Activated naive CD8-positive, alpha-beta T cell treated with anti-CD3 and anti-CD28 coated beads, Interleukin-2, amount 50 U/mL, for 16 hours (primary cell): ENCODE measurements at regions not wholly inside any gene's neighbourhood (a gene's known extent, or its start where the extent isn't known, plus 50 kb on each side); places are given as distances from the start of the nearest gene placed in this dataset.

Source experiments
- DNase-seq: peaks from one replicate; pipeline ENCODE4 v3.0.0-alpha.2; 2020; ENCODE audit warnings: low read depth, low spot score

GRCh38 chr1:87718241-87718950 lies 389.7 kb downstream of the LMO4 start:
- DNase-seq: no peak

GRCh38 chr1:87719658-87720057 lies 391.0 kb downstream of the LMO4 start:
- no peak for DNase-seq

DNA sequence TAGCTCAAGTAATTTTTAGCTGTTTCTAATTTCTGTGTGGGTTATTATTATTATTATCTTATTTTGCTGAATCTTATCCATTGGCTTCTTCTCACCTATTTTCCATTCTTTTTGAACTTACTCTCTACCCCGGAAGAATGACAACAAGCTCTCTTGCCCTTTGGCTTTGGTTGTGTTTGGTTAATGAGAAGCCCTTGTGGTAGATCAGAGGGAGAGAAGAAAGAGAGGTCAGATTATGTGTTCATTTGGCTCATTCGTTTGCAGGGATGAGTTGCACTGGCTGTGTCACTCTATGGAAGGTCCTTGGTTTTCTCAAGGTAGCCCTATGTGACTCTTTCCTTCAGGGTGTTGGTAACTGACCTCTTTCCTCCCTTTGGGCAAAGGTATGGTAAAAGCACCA lies 391.9 kb downstream of the LMO4 start:
- no peak for DNase-seq

DNA sequence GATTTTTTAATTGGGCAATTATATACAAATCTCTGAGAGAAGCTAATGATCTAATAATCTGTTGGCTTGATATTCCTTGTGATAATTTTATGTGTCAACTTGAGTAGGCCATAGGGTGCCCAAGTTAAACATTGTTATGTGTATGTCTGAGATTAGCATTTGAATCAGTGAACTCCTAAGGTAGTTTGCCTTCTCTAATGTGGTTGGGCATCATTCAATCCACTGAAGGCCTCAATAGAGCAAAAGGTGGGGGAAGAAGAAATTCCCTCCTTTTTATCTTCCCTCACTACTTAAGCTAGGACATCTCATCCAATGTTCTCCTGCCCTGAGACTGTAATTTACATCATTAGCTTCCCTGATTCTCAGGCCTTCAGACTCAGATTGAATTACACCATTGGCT lies 394.5 kb downstream of the LMO4 start:
- no peak for DNase-seq

DNA sequence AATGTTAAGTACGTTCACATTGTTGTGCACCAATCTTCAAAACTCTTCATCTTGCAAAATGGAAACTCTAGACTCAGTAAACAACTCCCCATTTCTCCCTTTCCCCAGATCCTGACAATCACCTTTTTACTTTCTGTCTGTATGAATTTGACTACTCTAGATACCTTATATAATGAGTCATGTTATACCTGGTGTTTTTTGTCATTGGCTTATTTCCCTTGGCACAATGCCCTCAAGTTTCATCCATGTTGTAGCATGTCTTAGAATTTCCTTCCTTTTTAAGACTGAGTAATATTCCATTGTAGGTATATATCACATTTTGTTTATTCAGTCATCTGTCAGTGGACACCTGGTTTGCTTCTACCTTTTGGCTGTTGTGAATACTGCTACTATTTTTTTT lies 399.5 kb downstream of the LMO4 start:
- no peak for DNase-seq

DNA sequence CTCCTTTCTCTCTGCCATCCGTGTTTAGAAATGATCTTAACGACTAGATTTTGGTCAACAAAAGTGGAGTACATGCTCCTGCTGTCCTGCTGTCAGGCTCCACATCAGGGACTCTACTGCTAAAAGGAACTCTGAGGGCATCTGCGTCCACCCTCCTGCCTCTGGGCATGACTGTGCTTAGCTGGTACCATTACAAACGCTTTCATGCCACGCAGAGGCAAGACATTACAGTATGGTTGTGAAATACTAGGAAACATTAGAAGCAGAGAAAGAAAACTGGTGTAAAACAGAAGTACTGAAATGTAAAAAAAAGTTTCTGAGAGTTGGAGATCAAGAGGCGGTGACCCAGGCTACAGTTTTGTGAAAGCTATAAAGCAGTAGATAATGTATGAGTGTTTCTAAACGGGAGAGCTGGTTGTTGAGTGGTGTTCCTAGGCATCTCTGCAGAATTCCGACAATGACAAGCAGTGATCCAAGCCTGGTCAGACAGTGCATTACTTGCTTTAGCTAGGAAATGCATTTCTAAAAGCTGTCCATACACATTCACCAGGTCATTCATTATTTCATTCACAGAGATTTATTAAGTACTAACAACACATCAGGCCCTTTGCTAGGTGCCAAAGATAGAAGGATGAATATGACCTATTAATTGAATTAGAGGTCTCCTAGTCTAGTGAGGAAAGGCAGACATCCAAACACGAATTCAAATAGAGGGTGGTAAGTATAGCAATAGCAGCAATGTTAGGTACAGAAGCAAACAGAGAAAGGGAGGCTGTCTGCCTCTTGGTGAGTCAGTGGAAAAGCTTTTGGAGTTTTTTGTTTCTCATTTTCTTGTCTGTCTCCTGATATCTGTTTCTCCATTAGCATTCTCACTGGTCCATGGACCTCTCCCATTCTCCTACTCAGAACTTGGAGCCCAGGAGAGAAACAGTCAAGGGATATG lies 401.9 kb downstream of the LMO4 start:
- DNase-seq: no peak

DNA sequence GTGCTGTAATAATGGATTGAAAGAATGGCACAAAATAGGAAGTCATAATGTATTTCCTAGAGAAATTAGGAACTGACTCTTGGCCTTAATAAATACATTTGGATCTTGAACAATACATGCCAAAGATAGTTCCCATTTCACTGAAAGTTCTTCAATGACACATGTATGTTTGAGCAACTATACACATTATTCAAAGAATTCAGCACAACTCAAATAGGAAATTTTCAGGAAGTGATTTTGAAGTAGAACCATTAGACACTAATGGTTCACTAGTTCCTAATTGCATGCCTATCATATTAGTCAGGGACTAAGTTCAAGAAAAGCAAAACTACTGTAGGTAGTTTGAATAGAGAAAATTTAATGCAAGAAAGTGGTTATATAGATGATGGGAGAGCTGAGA lies 404.7 kb downstream of the LMO4 start:
- no peak for DNase-seq

- no peak for DNase-seq
Observed at GRCh38 chr1:87735750-87736149, 407.1 kb downstream of the LMO4 start.

GRCh38 chr1:87739141-87739540 lies 410.5 kb downstream of the LMO4 start:
- no peak for DNase-seq

- DNase-seq: no peak
Observed at GRCh38 chr1:87739704-87740103, 411.0 kb downstream of the LMO4 start.

DNA sequence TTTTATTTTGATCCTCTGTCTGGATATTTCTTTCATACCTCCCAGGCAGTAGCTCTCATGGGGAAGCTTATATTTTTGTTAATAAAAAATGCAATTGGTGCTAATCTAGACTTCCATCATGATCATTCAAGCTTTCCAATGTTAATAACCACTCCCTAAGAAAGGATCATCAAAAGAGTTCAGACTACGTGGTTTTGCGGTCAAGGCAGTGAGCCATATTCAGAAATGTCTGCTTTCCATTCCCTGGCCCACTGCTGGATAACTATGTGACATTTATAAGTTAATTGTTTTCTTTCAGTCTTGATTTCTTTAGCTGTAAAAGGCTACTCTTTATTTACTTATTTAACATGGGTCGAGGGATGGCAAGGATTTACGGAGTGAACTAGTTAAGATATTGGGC lies 414.6 kb downstream of the LMO4 start:
- DNase-seq: no peak

DNA sequence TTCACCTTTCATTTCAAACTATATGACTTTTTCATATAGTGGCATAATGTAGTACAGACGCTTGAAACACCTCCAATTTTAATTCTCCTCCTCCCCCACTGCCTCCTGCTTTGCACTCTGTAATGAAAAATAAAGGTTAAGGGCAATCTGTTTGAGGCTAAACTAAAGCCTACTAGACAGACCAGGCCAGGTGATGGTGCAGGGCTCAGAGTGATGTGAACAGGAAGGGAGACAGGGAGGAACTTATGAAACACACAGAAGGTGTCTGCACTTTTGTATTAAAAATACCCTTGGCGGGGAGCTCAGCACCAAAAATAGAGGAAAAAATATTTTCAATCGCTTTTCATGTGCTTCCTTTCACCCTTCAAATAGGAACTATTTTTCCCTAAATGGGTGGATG lies 415.4 kb downstream of the LMO4 start:
- no peak for DNase-seq

GRCh38 chr1:87744763-87745162 lies 416.1 kb downstream of the LMO4 start:
- DNase-seq: no peak

- DNase-seq: no peak
Observed at GRCh38 chr1:87753366-87753765, 424.7 kb downstream of the LMO4 start.

GRCh38 chr1:87754139-87754538 lies 425.5 kb downstream of the LMO4 start:
- DNase-seq: no peak

DNA sequence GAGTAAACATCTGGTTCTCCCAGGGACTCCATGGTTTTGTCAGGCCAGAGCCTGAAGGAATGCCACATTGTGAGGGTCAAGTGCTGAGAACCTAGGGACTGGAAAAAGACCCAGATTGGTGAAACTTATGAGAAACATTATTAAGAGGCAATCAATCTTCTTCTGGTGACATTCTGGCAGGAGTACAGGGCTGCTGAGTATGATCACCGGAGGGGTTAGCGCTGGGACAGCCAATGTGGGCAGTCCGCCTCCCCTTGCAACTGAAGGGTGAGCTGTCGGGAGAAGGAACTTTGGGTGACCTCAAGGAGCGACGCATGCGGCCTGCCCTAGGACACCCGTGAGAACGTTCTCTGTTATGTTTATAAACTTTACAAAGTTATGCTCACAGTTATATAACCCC lies 429.0 kb downstream of the LMO4 start:
- DNase-seq: no peak

DNA sequence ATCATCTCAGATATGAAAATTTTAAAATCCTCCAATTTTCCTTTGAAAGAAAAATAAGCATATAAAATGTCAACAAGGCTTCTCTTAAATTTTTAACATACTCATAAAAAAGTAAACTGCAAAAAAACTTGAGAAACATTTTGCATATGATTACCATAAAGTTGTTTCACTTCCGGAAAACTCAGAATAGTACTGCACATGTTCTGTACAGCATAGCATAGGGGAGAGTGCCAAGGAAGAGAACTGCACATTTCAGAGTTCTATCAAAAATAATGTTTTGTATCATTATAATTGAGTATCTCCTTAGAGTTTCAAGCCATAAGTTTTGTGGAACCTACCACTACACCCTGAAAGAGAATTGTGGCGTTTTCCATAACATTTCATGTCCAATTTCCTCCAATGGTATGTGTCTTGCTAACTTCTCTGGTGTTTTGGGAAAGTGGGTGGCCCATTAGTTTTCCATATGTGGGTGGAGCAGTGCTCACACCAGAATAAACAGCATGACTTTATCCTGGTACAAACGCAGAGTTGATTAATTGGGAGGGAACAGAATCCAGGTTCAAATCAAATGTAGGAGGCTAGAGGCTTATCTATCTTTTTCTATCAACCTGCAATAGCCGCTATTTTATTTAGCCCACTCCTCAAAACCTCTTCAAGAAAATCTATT lies 430.9 kb downstream of the LMO4 start:
- DNase-seq: no peak

DNA sequence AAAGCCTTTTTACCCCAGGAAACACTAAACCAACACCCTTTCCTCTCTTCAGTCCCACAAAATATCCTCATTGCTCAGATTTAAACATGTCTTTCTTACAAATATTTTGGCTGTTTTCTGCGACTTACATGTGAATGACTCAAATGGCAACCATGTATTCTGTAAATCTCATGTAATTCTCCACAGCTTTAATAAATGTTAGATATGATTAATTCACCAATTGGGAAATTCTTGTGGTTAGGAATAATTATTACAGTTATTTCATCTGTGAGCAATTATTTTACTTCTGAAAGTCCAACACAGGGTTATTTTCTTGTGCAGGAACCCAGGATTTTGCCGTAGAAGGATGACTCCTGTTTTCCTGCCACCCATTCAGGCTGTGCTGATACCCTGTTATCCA lies 431.5 kb downstream of the LMO4 start:
- DNase-seq: no peak

GRCh38 chr1:87760654-87761053 lies 432.0 kb downstream of the LMO4 start:
- no peak for DNase-seq

DNA sequence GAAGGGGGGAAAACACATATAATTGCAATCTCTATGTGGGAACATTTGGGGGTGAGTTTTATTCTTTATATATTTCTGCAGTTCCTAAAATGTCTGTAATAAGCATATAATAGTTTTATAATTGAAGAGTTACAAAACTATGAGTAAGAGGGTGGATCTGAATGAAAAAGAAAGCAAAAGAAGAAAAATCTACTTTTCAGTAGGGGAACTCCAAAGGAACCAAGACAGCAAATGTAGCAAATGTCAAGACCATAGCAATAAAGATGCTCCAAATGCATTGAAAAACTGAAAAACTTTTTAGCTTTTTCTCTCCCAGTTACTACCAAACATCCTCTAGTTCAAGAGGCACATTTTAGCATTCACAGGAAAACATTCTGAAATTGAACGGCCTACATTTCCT lies 434.8 kb downstream of the LMO4 start:
- DNase-seq: no peak

DNA sequence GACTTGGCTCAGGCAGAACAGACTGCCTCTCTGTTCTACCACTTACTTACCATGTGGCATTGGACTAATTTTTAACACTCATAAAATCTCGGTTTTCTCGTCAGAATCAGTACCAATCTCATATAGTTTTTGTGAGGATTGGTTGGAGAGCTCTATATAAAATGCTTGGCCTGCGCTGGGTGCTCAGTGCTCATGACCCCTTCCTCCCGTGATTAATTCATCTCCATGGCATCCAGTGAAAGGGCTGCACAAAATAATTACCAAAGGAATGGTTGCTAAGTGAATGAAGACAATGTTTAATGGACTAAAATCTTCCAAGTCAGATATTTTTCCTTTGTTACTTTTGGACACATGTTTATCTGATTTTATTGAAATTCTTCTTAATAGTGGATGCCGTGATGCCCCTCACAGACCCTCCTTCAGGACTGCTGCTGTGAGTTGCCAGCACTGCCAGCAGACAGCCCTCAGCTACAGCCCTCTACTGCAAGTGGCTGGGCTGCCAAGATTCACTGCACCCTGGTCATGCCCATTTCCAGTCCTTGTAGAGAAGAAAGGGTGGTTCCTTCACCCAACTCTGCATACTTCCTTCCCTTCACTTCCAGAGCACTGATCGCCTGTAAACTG lies 436.5 kb downstream of the LMO4 start:
- DNase-seq: no peak

DNA sequence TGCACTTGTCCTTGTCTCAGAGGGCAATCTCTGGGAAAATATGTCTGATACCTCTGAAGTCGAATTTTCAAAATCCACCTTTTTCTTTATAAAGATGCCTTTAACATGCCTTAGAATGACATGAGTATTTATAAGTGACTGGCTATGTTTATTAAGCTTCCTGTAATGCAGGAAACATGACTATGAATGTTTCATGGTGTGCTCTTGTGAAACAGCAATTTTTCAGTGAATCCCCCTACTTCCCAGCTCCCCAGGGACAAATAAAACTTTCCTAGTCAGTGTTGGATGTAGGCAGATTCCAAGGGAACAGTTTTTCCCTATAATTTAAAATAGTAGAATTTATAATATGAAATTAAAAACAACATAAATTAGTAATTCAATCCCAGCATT lies 437.0 kb downstream of the LMO4 start:
- no peak for DNase-seq
